HepG2 (cell line): ENCODE measurements at regions not wholly inside any gene's neighbourhood (a gene's known extent, or its start where the extent isn't known, plus 50 kb on each side); places are given as distances from the start of the nearest gene placed in this dataset.
"Not testable (repeated sequence)": the region's sequence is repeated elsewhere in the genome, so short reads cannot be mapped to it uniquely, and the experiment has no call there.

Experiments used
- ATAC-seq: fragments of 200-7000 bp; cut with Tn5 transposase; 3 replicates; pipeline ENCODE4 v1.9.1; 2020; ENCODE audit warnings: mild to moderate bottlenecking, moderate library complexity
- BruUV-seq: library from RNA; stranded (reverse); fragments of 400-500 nt; replicated peaks from 2 replicates; lab custom pipeline; 2021; lab: Mats Ljungman, UMichigan
- CTCF ChIA-PET: fragments of 300-600 bp; formaldehyde crosslinking; extraction: SDS; loops from one replicate; lab custom pipeline; 2021; ENCODE audit warnings: low total read pairs, inconsistent platforms, low intra/inter-chr PET ratio; lab: Yijun Ruan, JAX
- POLR2A ChIA-PET: fragments of 350-600 bp; sonication (Branson Sonifier 250); formaldehyde crosslinking; loops from one replicate; lab custom pipeline; 2020; ENCODE audit warnings: antibody characterized with exemption, inconsistent platforms; lab: Yijun Ruan, JAX
- DNase-seq: peaks from one replicate; pipeline ENCODE4 v3.0.0-alpha.2; 2015; ENCODE audit warnings: low spot score
- FAIRE-seq: peaks from 3 replicates; lab custom pipeline; 2011; peaks lifted over from hg19 to GRCh38; lab: Jason Lieb, UNC
- H2AFZ ChIP-seq: one replicate; pipeline ENCODE4 v1.6.1; 2011; ENCODE audit warnings: low read length, inconsistent platforms
- H3K27ac ChIP-seq: fragments of 300-600 bp; 3 replicates; pipeline ENCODE4 v1.8.0; 2011; ENCODE audit warnings: mixed run types, mild to moderate bottlenecking, mixed read lengths, low read length, inconsistent platforms; ENCODE audit not compliant: insufficient read depth; ENCODE audit errors: extremely low read length
- H3K27me3 ChIP-seq, 2 experiments: fragments of 200-600 bp in 1 of 2; 2 replicates in 1 of 2; 3 replicates in 1 of 2; pipeline versions ENCODE4 v1.6.0 to v1.8.0; 2011; ENCODE audit warnings: low read length in 2 of 2, mild to moderate bottlenecking in 2 of 2, moderate library complexity in 2 of 2, inconsistent platforms in 1 of 2; ENCODE audit not compliant: insufficient read depth in 2 of 2, control insufficient read depth in 1 of 2
- H3K36me3 ChIP-seq, 2 experiments: fragments of 200-600 bp in 1 of 2; replicated peaks in 1 of 2; 2 replicates in 1 of 2; 3 replicates in 1 of 2; pipeline versions ENCODE4 v1.5.1 to v1.8.0; 2011; ENCODE audit warnings: low read length in 2 of 2, inconsistent platforms in 1 of 2; ENCODE audit not compliant: insufficient read depth in 2 of 2, control insufficient read depth in 1 of 2
- H3K4me1 ChIP-seq: 2 replicates; pipeline ENCODE4 v1.5.1; 2012; ENCODE audit warnings: low read length, inconsistent platforms; ENCODE audit not compliant: insufficient read depth
- H3K4me2 ChIP-seq: 2 replicates; pipeline ENCODE4 v1.6.0; 2011; ENCODE audit warnings: low read depth, low read length, inconsistent platforms
- H3K4me3 ChIP-seq, 3 experiments: fragments of 200-600 bp in 1 of 3; sonication (generic), shearing (Covaris generic) in 1 of 3; replicated peaks in 1 of 3; 2 replicates each; pipeline ENCODE4 v1.5.1; 2011 to 2016; ENCODE audit warnings: low read length in 3 of 3, inconsistent platforms in 2 of 3, low read depth in 2 of 3, mild to moderate bottlenecking in 2 of 3, control low read depth in 1 of 3, mixed read lengths in 1 of 3; ENCODE audit not compliant: insufficient read depth in 1 of 3
- H3K79me2 ChIP-seq: one replicate; pipeline ENCODE4 v1.6.1; 2011; ENCODE audit warnings: low read length, inconsistent platforms; ENCODE audit not compliant: insufficient read depth
- H3K9ac ChIP-seq: 2 replicates; pipeline ENCODE4 v1.6.0; 2011; ENCODE audit warnings: mild to moderate bottlenecking, low read depth, low read length, inconsistent platforms; ENCODE audit not compliant: insufficient read depth
- H3K9me3 ChIP-seq: 2 replicates; pipeline ENCODE4 v1.5.1; 2012; ENCODE audit warnings: mild to moderate bottlenecking, low read length
- H4K20me1 ChIP-seq: 2 replicates; pipeline ENCODE4 v1.6.0; 2011; ENCODE audit warnings: inconsistent platforms, mild to moderate bottlenecking, low read length, moderate library complexity; ENCODE audit not compliant: insufficient read depth
- WGBS: methylation state at CpG from one replicate; pipeline ENCODE4 v1.1.6; 2017; ENCODE audit warnings: low lambda C conversion rate; 5-methylcytosine and 5-hydroxymethylcytosine counted together
- in situ Hi-C: cut with HindIII; loops from 2 replicates; pipeline ENCODE4 v1.10.0; 2017; ENCODE audit warnings: low pct_unique_long_range_greater_than_20kb; ENCODE audit not compliant: extremely low pct_ligation_motif_present
- intact Hi-C: fragments of 100-400 bp; cut with micrococcal nuclease; formaldehyde crosslinking; loops from one replicate; pipeline ENCODE4 v1.10.0; 2022; ENCODE audit not compliant: unreplicated experiment

- H4K20me1 ChIP-seq, H3K27ac ChIP-seq, H3K9me3 ChIP-seq, POLR2A ChIA-PET, H3K4me3 ChIP-seq, ATAC-seq, H3K4me1 ChIP-seq, H3K9ac ChIP-seq, DNase-seq, H3K27me3 ChIP-seq, in situ Hi-C loops, intact Hi-C loops, BruUV-seq, H3K36me3 ChIP-seq, FAIRE-seq, CTCF ChIA-PET, H3K79me2 ChIP-seq, H3K4me2 ChIP-seq, H2AFZ ChIP-seq: not testable (repeated sequence)
Observed at GRCh38 chr1:83219788-83220187, 779.1 kb downstream of the TTLL7 start.

GRCh38 chr1:83218036-83218716, 780.8 kb downstream of the TTLL7 start:
- 2% methylated on average over 5 of the region's 5 CpGs for WGBS
- intact Hi-C loops, H3K4me3 ChIP-seq, H3K9ac ChIP-seq, POLR2A ChIA-PET, H4K20me1 ChIP-seq, in situ Hi-C loops, BruUV-seq, CTCF ChIA-PET, FAIRE-seq, H3K4me2 ChIP-seq, H3K79me2 ChIP-seq, H3K4me1 ChIP-seq, H3K36me3 ChIP-seq, H3K27ac ChIP-seq, H3K27me3 ChIP-seq, DNase-seq, H2AFZ ChIP-seq, ATAC-seq: not testable (repeated sequence)
- H3K9me3 ChIP-seq, result peaks cover 12% of the 10 kb centered on the region; the same call in 1 of the 2 replicates

- H3K4me3 ChIP-seq, CTCF ChIA-PET, H3K79me2 ChIP-seq, H2AFZ ChIP-seq, H3K4me2 ChIP-seq, intact Hi-C loops, H3K4me1 ChIP-seq, in situ Hi-C loops, DNase-seq, H4K20me1 ChIP-seq, BruUV-seq, FAIRE-seq, H3K27me3 ChIP-seq, H3K9ac ChIP-seq, ATAC-seq, H3K36me3 ChIP-seq, H3K9me3 ChIP-seq, POLR2A ChIA-PET, H3K27ac ChIP-seq: not testable (repeated sequence)
Observed at GRCh38 chr1:83214317-83214716, 784.6 kb downstream of the TTLL7 start.

GRCh38 chr1:83213648-83214047, 785.3 kb downstream of the TTLL7 start:
- H3K4me1 ChIP-seq, DNase-seq, H3K79me2 ChIP-seq, H3K36me3 ChIP-seq, H3K9ac ChIP-seq, intact Hi-C loops, FAIRE-seq, CTCF ChIA-PET, H3K27ac ChIP-seq, H3K4me2 ChIP-seq, H3K9me3 ChIP-seq, H3K4me3 ChIP-seq, BruUV-seq, in situ Hi-C loops, ATAC-seq, H3K27me3 ChIP-seq, H4K20me1 ChIP-seq, H2AFZ ChIP-seq, POLR2A ChIA-PET: not testable (repeated sequence)
- 0% methylated on average over 1 of the region's 3 CpGs for WGBS
